CD4-positive, alpha-beta memory T cell (primary cell): ENCODE measurements at regions not wholly inside any gene's neighbourhood (a gene's known extent, or its start where the extent isn't known, plus 50 kb on each side); places are given as distances from the start of the nearest gene placed in this dataset.

Experiments
- CTCF ChIA-PET: fragments of 350-600 bp; sonication (Branson Sonifier 250); formaldehyde crosslinking; loops from one replicate; lab custom pipeline; 2021; ENCODE audit warnings: inconsistent platforms; ENCODE audit not compliant: partially characterized antibody; lab: Charles Lee
- POLR2A ChIA-PET: fragments of 350-600 bp; sonication (Branson Sonifier 250); formaldehyde crosslinking; loops from one replicate; lab custom pipeline; 2021; ENCODE audit not compliant: partially characterized antibody; lab: Charles Lee
- DNase-seq, 5 donors: peaks; one replicate each; pipeline versions ENCODE4 v3.0.0 to v3.0.0-alpha.2; 2020 to 2022; ENCODE audit warnings: mixed read lengths in 1 of 5
- H3K27ac ChIP-seq: one replicate; pipeline ENCODE4 v1.7.0; 2013; ENCODE audit warnings: low read depth, low read length
- H3K27me3 ChIP-seq: 2 replicates; pipeline ENCODE4 v1.7.0; 2013; ENCODE audit warnings: mild to moderate bottlenecking, low read length, moderate library complexity; ENCODE audit not compliant: insufficient read depth
- H3K36me3 ChIP-seq: 2 replicates; pipeline ENCODE4 v1.7.0; 2013; ENCODE audit warnings: mild to moderate bottlenecking, low read length, moderate library complexity; ENCODE audit not compliant: insufficient read depth
- H3K4me1 ChIP-seq: 2 replicates; pipeline ENCODE4 v1.7.0; 2013; ENCODE audit warnings: mild to moderate bottlenecking, low read length, moderate library complexity; ENCODE audit not compliant: insufficient read depth
- H3K4me3 ChIP-seq, 2 donors: one replicate each; pipeline ENCODE4 v1.7.0; 2013; ENCODE audit warnings: low read length in 2 of 2, mild to moderate bottlenecking in 1 of 2
- H3K9me3 ChIP-seq, 2 donors: one replicate each; pipeline ENCODE4 v1.7.0; 2013; ENCODE audit warnings: low read length in 2 of 2, control low read depth in 1 of 2; ENCODE audit not compliant: control insufficient read depth in 1 of 2
- H3K27ac Mint-ChIP-seq, 7 donors: one replicate each; pipeline ENCODE4 v1.8.0; 2020 to 2021; ENCODE audit warnings: mixed read lengths in 7 of 7, mild to moderate bottlenecking in 6 of 7, inconsistent platforms in 3 of 7, moderate library complexity in 3 of 7
- H3K27me3 Mint-ChIP-seq, 2 donors: one replicate each; pipeline ENCODE4 v1.8.0; 2020 to 2021; ENCODE audit warnings: mixed read lengths in 2 of 2
- H3K36me3 Mint-ChIP-seq, 2 donors: one replicate each; pipeline ENCODE4 v1.8.0; 2020 to 2021; ENCODE audit warnings: mixed read lengths in 2 of 2, inconsistent platforms in 1 of 2, mild to moderate bottlenecking in 1 of 2
- H3K4me1 Mint-ChIP-seq, 4 donors: one replicate each; pipeline ENCODE4 v1.8.0; 2020 to 2021; ENCODE audit warnings: mixed read lengths in 4 of 4, mild to moderate bottlenecking in 1 of 4
- H3K4me3 Mint-ChIP-seq, 8 donors: one replicate each; pipeline ENCODE4 v1.8.0; 2020 to 2021; ENCODE audit warnings: mixed read lengths in 8 of 8, mild to moderate bottlenecking in 7 of 8, moderate library complexity in 6 of 8, inconsistent platforms in 3 of 8
- H3K9me3 Mint-ChIP-seq, 8 donors: one replicate each; pipeline ENCODE4 v1.8.0; 2020 to 2021; ENCODE audit warnings: mixed read lengths in 8 of 8, mild to moderate bottlenecking in 5 of 8, inconsistent platforms in 3 of 8, moderate library complexity in 1 of 8
- intact Hi-C: fragments of 100-400 bp; cut with micrococcal nuclease; formaldehyde crosslinking; loops from one replicate; pipeline ENCODE4 v1.15.1; 2023

DNA sequence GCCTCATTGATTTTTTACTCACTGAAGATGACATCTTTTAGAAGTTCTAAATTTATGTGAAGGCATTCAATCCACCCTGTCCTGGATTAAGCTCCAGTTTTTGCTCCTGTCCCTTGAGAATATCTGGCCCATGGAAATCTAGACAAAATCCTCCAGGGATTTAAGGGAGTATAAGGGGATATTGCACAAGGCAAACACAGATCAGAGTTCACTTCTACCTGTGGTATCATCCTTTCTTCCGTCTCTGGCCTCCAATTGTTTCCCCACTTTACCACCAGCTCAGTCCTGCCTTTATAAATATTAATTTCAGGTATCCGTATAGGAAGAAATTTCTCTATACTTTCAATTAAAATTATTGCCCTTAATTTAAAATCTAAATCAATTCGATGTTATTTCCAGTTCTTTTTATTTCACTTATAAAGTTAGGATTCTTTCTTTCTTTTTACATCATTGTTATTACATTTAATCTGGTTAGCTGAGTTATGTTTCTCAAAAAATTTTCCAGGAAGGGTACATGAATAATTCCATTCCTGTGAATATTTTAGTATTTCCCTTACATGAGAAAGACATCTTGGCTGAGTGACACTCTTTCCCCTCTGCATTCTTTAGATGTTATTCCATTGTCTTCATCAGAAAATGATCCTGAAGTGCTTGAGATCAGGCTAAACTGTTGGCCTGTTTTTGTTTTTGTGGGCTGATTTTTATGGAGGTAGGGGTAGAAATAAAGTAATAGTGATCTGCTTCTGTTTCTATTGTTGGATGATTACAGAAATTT is 194.3 kb upstream of the MAP3K1 start:
- intact Hi-C loops: no loop called here
- Histone ChIP-seq H3K36me3 (no peaks in the 10 kb centered on the region), H3K4me3 (no peak overlapping the region), H3K27me3 (no peaks in the 10 kb centered on the region), H3K4me1 (peaks cover 12% of the 10 kb centered on the region), H3K9me3 (peaks cover 0 to 3% of the 10 kb centered on the region in 2 donors), H3K27ac (no peak overlapping the region)
- H3K27ac Mint-ChIP-seq: no peak overlapping the region
- H3K36me3 Mint-ChIP-seq: peaks cover 16 to 28% of the 10 kb centered on the region in 2 donors
- no peak overlapping the region for H3K4me3 Mint-ChIP-seq
- peaks cover 0 to 55% (median 32%) of the 10 kb centered on the region in 8 donors for H3K9me3 Mint-ChIP-seq
- no peaks in the 10 kb centered on the region for H3K27me3 Mint-ChIP-seq
- peaks cover 11 to 26% (median 20%) of the 10 kb centered on the region in 4 donors for H3K4me1 Mint-ChIP-seq
- no peak for DNase-seq
- CTCF ChIA-PET: interaction anchor here (1.0 kb wide), 1 partner anchor 217 kb away, joined by 3 read pairs; no protein-coding TSS in a partner anchor
- POLR2A ChIA-PET: interaction anchor here (0.6 kb wide), 1 partner anchor 206 kb away, joined by 3 read pairs; no protein-coding TSS in a partner anchor

DNA sequence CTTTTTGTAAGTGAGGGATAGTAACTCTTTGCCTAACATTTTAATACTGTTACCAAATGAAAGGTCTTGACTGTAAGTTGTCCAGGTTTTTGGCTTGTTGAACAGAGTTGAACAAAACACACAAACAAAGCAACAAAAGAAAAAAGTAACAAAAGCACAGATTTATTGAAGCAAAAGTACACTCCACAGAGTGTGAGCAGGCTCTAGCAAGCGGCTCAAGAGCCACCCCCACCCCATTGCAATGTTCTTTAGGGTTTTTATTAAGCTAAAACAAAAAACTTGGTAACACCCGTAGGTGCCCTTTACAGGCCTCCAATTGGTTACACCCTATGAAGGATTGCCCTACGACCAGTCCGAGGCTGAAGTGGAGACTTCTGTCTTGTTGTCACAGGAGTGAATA is 197.4 kb upstream of the MAP3K1 start:
- Mint-ChIP-seq H3K27ac (peak overlapping the region in 2 of 7 donors; percentile 6 to 46), H3K4me3 (peak overlapping the region in 3 of 8 donors; percentile 5 to 38 (median 33)), H3K36me3 (peaks cover 16 to 28% of the 10 kb centered on the region in 2 donors), H3K9me3 (peaks cover 0 to 55% (median 32%) of the 10 kb centered on the region in 8 donors), H3K4me1 (peaks cover 35 to 46% (median 41%) of the 10 kb centered on the region in 4 donors), H3K27me3 (no peaks in the 10 kb centered on the region)
- Histone ChIP-seq H3K4me1 (peaks cover 43% of the 10 kb centered on the region), H3K27me3 (no peaks in the 10 kb centered on the region), H3K9me3 (peaks cover 0 to 3% of the 10 kb centered on the region in 2 donors), H3K4me3 (no peak overlapping the region), H3K27ac (no peak overlapping the region), H3K36me3 (no peaks in the 10 kb centered on the region)
- ChIA-PET CTCF (interaction anchor here (0.8 to 1.4 kb wide), 2 partner anchors 19 to 52 kb away, joined by 3 read pairs; no protein-coding TSS in a partner anchor), POLR2A (interaction anchor here (0.5 to 3.4 kb wide), 6 partner anchors 10 to 138 kb away, joined by 3 to 12 read pairs (median 7); no protein-coding TSS in a partner anchor)
- DNase-seq: no peak
- intact Hi-C loops: no loop called here

DNA sequence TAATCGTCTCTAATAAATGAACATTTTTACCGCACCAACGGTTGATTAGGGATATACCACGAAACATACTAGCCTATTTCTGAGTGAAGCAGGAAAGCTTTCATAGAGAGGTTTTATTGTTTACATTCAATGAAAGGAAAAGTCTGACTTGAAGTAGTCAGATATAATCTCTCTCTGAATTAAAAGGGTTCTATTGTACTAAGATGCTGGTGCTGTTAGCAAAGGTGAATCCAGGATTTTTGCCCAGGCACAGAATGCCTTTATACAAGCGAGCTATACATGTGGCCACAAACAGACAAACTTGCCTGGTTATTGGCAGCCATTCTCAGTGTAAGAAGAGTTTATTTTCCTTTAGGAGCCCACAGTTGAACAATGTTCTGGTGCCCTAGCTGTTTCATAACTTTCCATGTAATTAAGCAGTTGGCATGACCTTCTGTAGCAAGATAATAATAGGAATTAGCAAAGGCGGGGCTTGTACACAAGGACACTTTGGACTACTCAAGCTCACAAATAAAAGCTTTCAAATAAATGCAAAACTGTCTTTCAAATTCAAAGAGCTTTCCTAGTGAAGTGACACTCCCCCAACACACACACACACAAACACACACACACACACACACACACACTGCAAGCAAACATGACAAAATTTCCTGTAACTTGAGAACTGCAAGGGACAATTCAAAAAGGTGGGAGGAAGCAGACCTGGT is 198.7 kb upstream of the MAP3K1 start:
- H3K36me3 ChIP-seq: no peaks in the 10 kb centered on the region
- Mint-ChIP-seq H3K36me3 (peaks cover 16 to 25% of the 10 kb centered on the region in 2 donors), H3K27ac (peak overlapping the region; percentile 43 to 93 (median 76)), H3K4me1 (peaks cover 45 to 59% (median 53%) of the 10 kb centered on the region in 4 donors), H3K27me3 (no peaks in the 10 kb centered on the region), H3K4me3 (peak overlapping the region in 7 of 8 donors; percentile 33 to 89 (median 65)), H3K9me3 (peaks cover 0 to 52% (median 32%) of the 10 kb centered on the region in 8 donors)
- H3K4me3 ChIP-seq: no peak overlapping the region
- peaks cover 0 to 6% of the 10 kb centered on the region in 2 donors for H3K9me3 ChIP-seq
- no peak overlapping the region for H3K27ac ChIP-seq
- H3K4me1 ChIP-seq: peaks cover 57% of the 10 kb centered on the region
- POLR2A ChIA-PET: interaction anchor here (0.7 to 3.4 kb wide), 13 partner anchors 9 to 198 kb away, joined by 3 to 12 read pairs (median 7); no protein-coding TSS in a partner anchor
- H3K27me3 ChIP-seq: no peaks in the 10 kb centered on the region
- no peak for DNase-seq
- intact Hi-C loops: no loop called here
- CTCF ChIA-PET: interaction anchor here (0.7 to 1.4 kb wide), 4 partner anchors 9 to 61 kb away, joined by 3 to 5 read pairs (median 3); no protein-coding TSS in a partner anchor

DNA sequence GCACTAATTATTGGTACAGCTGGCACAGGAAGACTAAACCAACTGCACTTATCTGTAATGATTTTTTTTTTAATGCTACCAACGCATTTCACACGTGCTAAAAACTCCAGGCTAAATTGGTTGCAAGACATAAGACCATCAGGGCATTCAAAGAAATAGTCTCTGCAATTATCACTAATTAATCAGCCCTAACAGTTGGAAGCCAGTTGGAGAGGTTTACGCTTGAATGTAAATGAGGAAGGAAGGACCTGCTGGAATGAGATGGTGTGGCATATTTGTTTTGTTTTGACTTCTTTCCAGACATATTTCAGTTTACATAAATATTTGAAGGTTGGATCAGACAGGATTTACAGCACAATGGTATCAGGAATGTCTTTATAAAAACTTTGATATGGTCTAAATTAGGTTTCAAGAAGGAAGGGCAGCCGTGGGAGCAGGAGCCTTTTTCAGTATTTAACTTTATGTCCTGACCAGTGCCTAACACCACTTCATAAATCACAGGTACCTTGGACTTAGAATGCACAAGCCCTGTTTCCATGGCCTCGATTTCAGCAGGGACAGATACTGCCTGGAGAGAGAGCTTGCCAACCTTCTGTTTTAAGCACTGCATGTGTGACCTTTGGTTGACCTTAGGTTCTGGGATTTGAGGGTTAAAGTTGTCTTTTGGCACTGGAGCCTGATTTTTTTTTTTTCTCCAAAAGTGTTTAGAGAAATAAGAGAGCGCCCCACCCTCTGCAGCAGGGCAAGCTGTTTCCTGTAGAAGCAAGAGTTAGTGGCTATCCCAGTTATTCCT is 199.8 kb upstream of the MAP3K1 start:
- no peak for DNase-seq
- H3K4me3 Mint-ChIP-seq: peak overlapping the region in 7 of 8 donors; percentile 33 to 89 (median 54)
- peaks cover 56 to 69% (median 63%) of the 10 kb centered on the region in 4 donors for H3K4me1 Mint-ChIP-seq
- no peaks in the 10 kb centered on the region for H3K27me3 Mint-ChIP-seq
- POLR2A ChIA-PET: interaction anchor here (0.6 to 3.4 kb wide), 14 partner anchors 8 to 199 kb away, joined by 3 to 24 read pairs (median 6); no protein-coding TSS in a partner anchor
- intact Hi-C loops: no loop called here
- CTCF ChIA-PET: no interaction called here
- Histone ChIP-seq H3K36me3 (no peaks in the 10 kb centered on the region), H3K9me3 (peaks cover 0 to 8% of the 10 kb centered on the region in 2 donors), H3K27ac (no peak overlapping the region), H3K4me3 (no peak overlapping the region), H3K27me3 (no peaks in the 10 kb centered on the region), H3K4me1 (peaks cover 68% of the 10 kb centered on the region)
- peak overlapping the region; percentile 69 to 93 (median 81) for H3K27ac Mint-ChIP-seq
- peaks cover 19 to 22% of the 10 kb centered on the region in 2 donors for H3K36me3 Mint-ChIP-seq
- peaks cover 0 to 52% (median 38%) of the 10 kb centered on the region in 8 donors for H3K9me3 Mint-ChIP-seq

DNA sequence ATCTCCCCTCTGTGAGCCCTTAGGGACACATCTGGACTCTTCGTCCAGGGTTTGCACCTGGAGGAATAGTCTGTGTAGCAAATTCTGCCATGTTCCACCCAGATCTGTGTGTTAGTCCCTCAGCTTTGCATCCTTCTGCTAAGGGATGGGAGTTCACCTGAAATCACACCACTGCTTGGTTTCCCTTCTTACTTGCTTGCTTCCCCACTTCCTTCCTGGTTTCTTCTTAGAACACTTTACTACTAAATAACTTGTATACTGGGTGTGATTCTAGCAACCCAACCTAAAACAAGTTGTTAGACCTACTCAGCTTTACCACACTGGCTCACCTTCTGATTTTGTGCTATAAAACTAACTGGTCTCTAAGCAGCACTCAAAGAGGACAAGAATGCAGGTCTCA is 202.6 kb upstream of the MAP3K1 start:
- CTCF ChIA-PET: interaction anchor here (1.3 kb wide), 1 partner anchor 342 kb away, joined by 4 read pairs; no protein-coding TSS in a partner anchor
- Histone ChIP-seq H3K4me3 (peak overlapping the region in 1 of 2 donors; percentile 33), H3K9me3 (peaks cover 0 to 5% of the 10 kb centered on the region in 2 donors), H3K27me3 (no peaks in the 10 kb centered on the region), H3K4me1 (peaks cover 89% of the 10 kb centered on the region), H3K27ac (peak overlapping the region; percentile 39), H3K36me3 (no peaks in the 10 kb centered on the region)
- peak overlapping the region; percentile 52 to 95 (median 89) for H3K27ac Mint-ChIP-seq
- POLR2A ChIA-PET: interaction anchor here (1.0 to 3.2 kb wide), 16 partner anchors 10 to 284 kb away, joined by 3 to 24 read pairs (median 4); partner anchors contain the start of gene MAP3K1
- no peaks in the 10 kb centered on the region for H3K27me3 Mint-ChIP-seq
- H3K4me1 Mint-ChIP-seq: peaks cover 67 to 90% (median 78%) of the 10 kb centered on the region in 4 donors
- intact Hi-C loops: loop anchor here (1.0 to 5.0 kb wide), 2 partner anchors 10 to 225 kb away; no protein-coding TSS in a partner anchor
- DNase-seq: peak in 4 of 5 donors; percentile 42 to 62 (median 53)
- H3K9me3 Mint-ChIP-seq: peaks cover 0 to 34% (median 24%) of the 10 kb centered on the region in 8 donors
- peak overlapping the region; percentile 73 to 89 (median 82) for H3K4me3 Mint-ChIP-seq
- peaks cover 11 to 12% of the 10 kb centered on the region in 2 donors for H3K36me3 Mint-ChIP-seq

DNA sequence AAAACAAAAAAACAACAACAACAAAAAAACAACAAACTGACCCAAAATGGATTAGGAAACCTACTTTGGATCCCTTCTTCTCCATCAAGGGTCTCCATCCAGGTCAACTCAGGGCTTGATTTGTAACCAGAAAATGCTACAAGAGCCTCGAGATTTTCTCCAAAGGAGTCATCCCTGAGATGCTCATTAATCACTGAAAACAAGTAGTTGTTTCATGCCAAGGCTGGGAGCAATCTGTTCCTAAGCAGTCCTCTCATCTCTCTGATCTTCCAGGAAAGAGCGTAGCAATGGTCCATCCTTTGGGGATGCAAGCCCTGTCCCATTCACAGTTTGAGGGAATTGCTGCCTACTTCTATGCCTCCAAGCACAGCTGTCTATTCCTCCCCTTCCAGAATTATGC is 203.0 kb upstream of the MAP3K1 start:
- intact Hi-C loops: loop anchor here (1.0 to 5.0 kb wide), 2 partner anchors 10 to 225 kb away; no protein-coding TSS in a partner anchor
- peaks cover 93% of the 10 kb centered on the region for H3K4me1 ChIP-seq
- peak overlapping the region; percentile 73 to 89 (median 82) for H3K4me3 Mint-ChIP-seq
- peaks cover 0 to 30% (median 21%) of the 10 kb centered on the region in 8 donors for H3K9me3 Mint-ChIP-seq
- no peaks in the 10 kb centered on the region for H3K36me3 ChIP-seq
- H3K4me3 ChIP-seq: peak overlapping the region in 1 of 2 donors; percentile 33
- peaks cover 0 to 5% of the 10 kb centered on the region in 2 donors for H3K9me3 ChIP-seq
- no peaks in the 10 kb centered on the region for H3K27me3 ChIP-seq
- peak overlapping the region; percentile 39 for H3K27ac ChIP-seq
- H3K4me1 Mint-ChIP-seq: peaks cover 70 to 94% (median 81%) of the 10 kb centered on the region in 4 donors
- ChIA-PET CTCF (interaction anchor here (1.3 kb wide), 1 partner anchor 342 kb away, joined by 4 read pairs; no protein-coding TSS in a partner anchor), POLR2A (interaction anchor here (1.0 to 3.2 kb wide), 16 partner anchors 10 to 284 kb away, joined by 3 to 24 read pairs (median 4); partner anchors contain the start of gene MAP3K1)
- DNase-seq: no peak
- peaks cover 8 to 12% of the 10 kb centered on the region in 2 donors for H3K36me3 Mint-ChIP-seq
- peak overlapping the region; percentile 52 to 95 (median 89) for H3K27ac Mint-ChIP-seq
- no peaks in the 10 kb centered on the region for H3K27me3 Mint-ChIP-seq
